ENCODE measurements at regions not wholly inside any gene's neighbourhood (a gene's known extent, or its start where the extent isn't known, plus 50 kb on each side); places are given as distances from the start of the nearest gene placed in this dataset.

DNA sequence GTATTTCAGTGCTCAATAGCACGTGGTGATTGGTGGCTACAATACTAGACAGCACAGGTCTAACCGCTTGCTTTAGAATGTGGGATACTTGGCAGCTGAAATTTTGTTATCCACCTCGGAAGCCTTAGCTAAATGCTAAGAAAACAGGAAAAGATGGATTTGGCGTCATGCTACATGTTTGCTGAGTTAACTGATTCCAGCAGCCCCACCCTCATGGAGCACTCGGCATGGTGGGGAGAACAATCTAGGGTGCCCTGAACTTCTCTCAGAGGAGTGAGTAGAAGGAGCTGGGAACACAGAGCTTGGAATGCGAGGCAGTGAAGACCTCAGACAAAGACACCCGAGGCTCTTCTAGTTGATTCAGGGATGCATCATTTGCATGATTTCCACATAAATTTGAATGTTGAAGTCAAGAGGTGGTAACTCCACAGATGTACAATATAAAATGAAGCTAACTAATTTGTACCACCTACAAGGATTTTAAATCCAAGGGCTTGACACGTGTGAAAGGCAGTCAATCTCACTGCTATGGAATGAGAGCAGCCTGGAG is 145.1 kb upstream of the FSTL4 start:
- TF ChIP-seq, protein P1, sequence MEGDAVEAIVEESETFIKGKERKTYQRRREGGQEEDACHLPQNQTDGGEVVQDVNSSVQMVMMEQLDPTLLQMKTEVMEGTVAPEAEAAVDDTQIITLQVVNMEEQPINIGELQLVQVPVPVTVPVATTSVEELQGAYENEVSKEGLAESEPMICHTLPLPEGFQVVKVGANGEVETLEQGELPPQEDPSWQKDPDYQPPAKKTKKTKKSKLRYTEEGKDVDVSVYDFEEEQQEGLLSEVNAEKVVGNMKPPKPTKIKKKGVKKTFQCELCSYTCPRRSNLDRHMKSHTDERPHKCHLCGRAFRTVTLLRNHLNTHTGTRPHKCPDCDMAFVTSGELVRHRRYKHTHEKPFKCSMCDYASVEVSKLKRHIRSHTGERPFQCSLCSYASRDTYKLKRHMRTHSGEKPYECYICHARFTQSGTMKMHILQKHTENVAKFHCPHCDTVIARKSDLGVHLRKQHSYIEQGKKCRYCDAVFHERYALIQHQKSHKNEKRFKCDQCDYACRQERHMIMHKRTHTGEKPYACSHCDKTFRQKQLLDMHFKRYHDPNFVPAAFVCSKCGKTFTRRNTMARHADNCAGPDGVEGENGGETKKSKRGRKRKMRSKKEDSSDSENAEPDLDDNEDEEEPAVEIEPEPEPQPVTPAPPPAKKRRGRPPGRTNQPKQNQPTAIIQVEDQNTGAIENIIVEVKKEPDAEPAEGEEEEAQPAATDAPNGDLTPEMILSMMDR (IDR thresholded peaks at IDR 0.05; ENCODE audit: low read depth, low read length) = no peak
- H3K4me3 ChIP-seq (ENCODE audit: low read depth, low read length) = no peak overlapping the region
- no peak for DNase-seq (ENCODE audit: low read depth, low spot score)
- in situ Hi-C loops (cut with HindIII; ENCODE audit: low sequenced_read_pairs) = no loop called here

DNA sequence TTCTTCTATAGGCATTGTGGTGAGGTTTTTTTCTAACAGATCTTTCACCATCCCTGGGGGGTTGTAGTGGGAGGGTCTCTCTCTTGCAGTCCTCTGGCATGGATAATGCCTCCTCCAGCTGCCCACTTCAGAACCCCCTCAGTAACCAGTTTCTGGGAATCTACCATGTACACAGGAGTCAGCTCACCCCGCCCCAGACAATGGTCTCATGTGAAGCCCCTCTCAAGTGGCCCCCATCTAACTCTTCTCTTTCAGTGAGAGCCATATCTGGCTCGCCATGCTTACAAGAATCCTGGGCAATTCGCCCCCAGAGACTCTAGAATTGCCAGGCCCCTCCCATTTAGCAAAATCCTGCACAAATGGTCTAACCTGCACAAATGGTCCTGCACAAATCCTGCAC is 144.4 kb upstream of the FSTL4 start:
- in situ Hi-C loops (cut with HindIII; ENCODE audit: low sequenced_read_pairs) = no loop called here
- DNase-seq (ENCODE audit: low read depth, low spot score) = no peak
- H3K4me3 ChIP-seq (ENCODE audit: low read depth, low read length) = no peak overlapping the region
- TF ChIP-seq, protein P1 (IDR thresholded peaks at IDR 0.05; ENCODE audit: low read depth, low read length) = no peak

DNA sequence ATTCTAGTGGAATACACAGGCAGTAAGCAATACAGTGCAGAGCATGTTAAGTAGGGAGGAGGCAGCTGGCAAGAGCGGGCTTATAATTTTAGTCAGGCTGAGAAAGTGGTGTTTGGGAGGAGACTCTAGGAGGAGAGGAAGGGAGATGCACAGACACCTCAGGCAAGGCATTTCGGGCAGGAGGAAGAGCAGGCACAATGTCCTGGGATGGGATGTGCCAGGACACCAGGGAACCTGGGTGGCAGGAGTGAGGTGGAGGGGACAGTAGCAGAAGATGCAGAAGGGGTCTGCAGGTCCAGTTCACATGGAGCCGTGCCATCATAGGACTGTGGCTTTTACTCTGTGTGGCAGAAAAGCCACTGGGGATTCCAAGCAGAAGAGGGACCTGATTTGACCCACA is 143.7 kb upstream of the FSTL4 start:
- TF ChIP-seq, protein P1 (IDR thresholded peaks at IDR 0.05; ENCODE audit: low read depth, low read length) = no peak
- in situ Hi-C loops (cut with HindIII; ENCODE audit: low sequenced_read_pairs) = no loop called here
- H3K4me3 ChIP-seq (ENCODE audit: low read depth, low read length) = no peak overlapping the region
- no peak for DNase-seq (ENCODE audit: low read depth, low spot score)

DNA sequence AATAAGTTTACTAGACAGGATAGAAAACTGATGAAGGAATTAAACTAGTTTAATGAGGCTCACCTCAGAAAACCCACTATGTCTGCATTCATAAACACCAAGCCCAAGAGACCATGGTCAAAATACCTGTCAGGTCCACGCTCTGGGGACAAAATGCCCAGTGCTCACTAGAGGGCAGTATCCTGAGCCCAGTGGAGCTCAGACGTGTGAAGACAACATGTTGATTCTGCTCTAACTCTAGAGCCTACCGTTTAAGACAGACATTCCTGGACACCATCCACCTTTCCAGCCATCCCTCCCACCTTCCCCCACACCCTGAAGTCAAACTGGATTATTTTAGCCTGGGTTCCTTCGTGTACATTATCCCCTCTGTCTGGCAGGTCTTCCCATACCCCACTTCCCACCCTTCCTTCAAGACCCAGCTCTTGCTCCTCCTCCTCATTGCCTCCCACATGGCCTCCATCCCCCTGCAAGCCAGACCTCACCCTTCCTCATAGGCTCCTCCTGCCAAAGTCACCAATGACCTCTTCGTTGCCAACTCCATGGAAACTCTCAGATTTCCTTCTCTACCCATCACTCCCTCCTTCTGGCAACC is 142.3 kb upstream of the FSTL4 start:
- TF ChIP-seq, protein P1 (IDR thresholded peaks at IDR 0.05; ENCODE audit: low read depth, low read length) = peak; percentile 67

DNA sequence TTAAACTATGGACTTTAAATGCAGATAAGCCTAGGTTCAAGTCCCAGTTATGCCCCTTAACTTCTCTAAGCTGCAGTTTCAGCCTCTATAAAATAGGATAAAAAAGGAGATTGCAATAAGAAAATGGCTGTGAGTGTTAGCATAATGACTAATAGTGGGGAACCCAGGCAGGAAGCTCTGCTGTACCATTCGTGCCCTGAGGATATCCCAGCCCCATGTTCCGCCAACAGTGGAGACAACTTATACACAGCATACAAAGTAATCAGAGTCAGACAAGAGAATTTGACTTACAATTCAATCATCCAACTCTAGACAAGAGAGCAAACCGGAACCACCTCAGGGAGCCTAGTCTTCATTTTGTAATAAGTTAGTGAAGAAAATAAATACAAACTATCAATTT is 141.5 kb upstream of the FSTL4 start:
- no peak overlapping the region for H3K4me3 ChIP-seq (ENCODE audit: low read depth, low read length)
- TF ChIP-seq, protein P1 (IDR thresholded peaks at IDR 0.05; ENCODE audit: low read depth, low read length) = no peak
- no peak for DNase-seq (ENCODE audit: low read depth, low spot score)
- in situ Hi-C loops (cut with HindIII; ENCODE audit: low sequenced_read_pairs) = no loop called here

More for the DNA sequence above, 142.3 kb upstream of the FSTL4 start:
- in situ Hi-C loops (cut with HindIII; ENCODE audit: low sequenced_read_pairs) = no loop called here
- no peak overlapping the region for H3K4me3 ChIP-seq (ENCODE audit: low read depth, low read length)
- no peak for DNase-seq (ENCODE audit: low read depth, low spot score)

DNA sequence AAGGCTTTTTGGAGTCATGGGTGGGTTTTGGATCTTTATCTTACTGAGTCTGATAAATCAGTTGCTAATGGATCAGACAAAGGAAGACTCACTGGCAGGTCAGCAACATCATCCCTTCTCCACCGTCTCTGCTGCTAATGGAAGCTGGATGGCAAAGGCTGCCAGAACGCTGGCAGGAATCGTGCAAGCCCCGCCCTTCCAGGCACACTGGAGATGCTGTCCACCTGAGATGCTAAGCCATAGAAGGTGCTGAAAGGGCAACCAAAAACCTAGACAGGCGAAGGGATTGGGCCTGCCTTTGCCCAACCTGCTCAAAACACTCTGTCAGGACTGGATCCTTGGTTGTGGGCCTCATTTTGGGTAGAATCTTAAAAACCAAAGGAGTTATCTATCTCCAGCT is 139.5 kb upstream of the FSTL4 start:
- no peak overlapping the region for H3K4me3 ChIP-seq (ENCODE audit: low read depth, low read length)
- no peak for DNase-seq (ENCODE audit: low read depth, low spot score)
- TF ChIP-seq, protein P1 (IDR thresholded peaks at IDR 0.05; ENCODE audit: low read depth, low read length) = no peak
- in situ Hi-C loops (cut with HindIII; ENCODE audit: low sequenced_read_pairs) = no loop called here
